Nephron progenitor cell (in vitro differentiated cells): ENCODE measurements at regions not wholly inside any gene's neighbourhood (a gene's known extent, or its start where the extent isn't known, plus 50 kb on each side); places are given as distances from the start of the nearest gene placed in this dataset.

ENCODE experiments used
- DNase-seq: peaks from one replicate; pipeline ENCODE4 v3.0.0; 2021
- H3K27ac Mint-ChIP-seq: 2 replicates; pipeline ENCODE4 v1.8.0; 2021; ENCODE audit warnings: mild to moderate bottlenecking, moderate library complexity, mixed read lengths
- H3K27me3 Mint-ChIP-seq: 2 replicates; pipeline ENCODE4 v1.8.0; 2021; ENCODE audit warnings: mild to moderate bottlenecking, low read depth, mixed read lengths; ENCODE audit not compliant: poor library complexity
- H3K36me3 Mint-ChIP-seq: 2 replicates; pipeline ENCODE4 v1.8.0; 2021; ENCODE audit warnings: low read depth, mixed read lengths
- H3K4me1 Mint-ChIP-seq: 2 replicates; pipeline ENCODE4 v1.8.0; 2021; ENCODE audit warnings: mixed read lengths
- H3K4me3 Mint-ChIP-seq: 2 replicates; pipeline ENCODE4 v1.8.0; 2021; ENCODE audit warnings: mild to moderate bottlenecking, moderate library complexity, mixed read lengths
- H3K9me3 Mint-ChIP-seq: 2 replicates; pipeline ENCODE4 v1.8.0; 2021; ENCODE audit warnings: mild to moderate bottlenecking, moderate library complexity, mixed read lengths
- TF ChIP-seq, protein P1 (sequence below): fragments of 200-600 bp; sonication (generic); IDR thresholded peaks from 2 replicates; pipeline ENCODE4 v1.5.0; 2021; ENCODE audit warnings: antibody characterized with exemption

- no peaks in the 10 kb centered on the region for H3K36me3 Mint-ChIP-seq
- no peak for DNase-seq
- peaks cover 30% of the 10 kb centered on the region for H3K4me1 Mint-ChIP-seq
- H3K9me3 Mint-ChIP-seq = peaks cover 3% of the 10 kb centered on the region
- TF ChIP-seq, protein P1, sequence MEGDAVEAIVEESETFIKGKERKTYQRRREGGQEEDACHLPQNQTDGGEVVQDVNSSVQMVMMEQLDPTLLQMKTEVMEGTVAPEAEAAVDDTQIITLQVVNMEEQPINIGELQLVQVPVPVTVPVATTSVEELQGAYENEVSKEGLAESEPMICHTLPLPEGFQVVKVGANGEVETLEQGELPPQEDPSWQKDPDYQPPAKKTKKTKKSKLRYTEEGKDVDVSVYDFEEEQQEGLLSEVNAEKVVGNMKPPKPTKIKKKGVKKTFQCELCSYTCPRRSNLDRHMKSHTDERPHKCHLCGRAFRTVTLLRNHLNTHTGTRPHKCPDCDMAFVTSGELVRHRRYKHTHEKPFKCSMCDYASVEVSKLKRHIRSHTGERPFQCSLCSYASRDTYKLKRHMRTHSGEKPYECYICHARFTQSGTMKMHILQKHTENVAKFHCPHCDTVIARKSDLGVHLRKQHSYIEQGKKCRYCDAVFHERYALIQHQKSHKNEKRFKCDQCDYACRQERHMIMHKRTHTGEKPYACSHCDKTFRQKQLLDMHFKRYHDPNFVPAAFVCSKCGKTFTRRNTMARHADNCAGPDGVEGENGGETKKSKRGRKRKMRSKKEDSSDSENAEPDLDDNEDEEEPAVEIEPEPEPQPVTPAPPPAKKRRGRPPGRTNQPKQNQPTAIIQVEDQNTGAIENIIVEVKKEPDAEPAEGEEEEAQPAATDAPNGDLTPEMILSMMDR = no peak
- H3K27ac Mint-ChIP-seq = no peak overlapping the region
- no peak overlapping the region for H3K4me3 Mint-ChIP-seq
- no peaks in the 10 kb centered on the region for H3K27me3 Mint-ChIP-seq
Observed at GRCh38 chr18:49731860-49732311, 81.4 kb downstream of the ACAA2 start.

GRCh38 chr18:49731421-49731841 lies 81.9 kb downstream of the ACAA2 start:
- no peaks in the 10 kb centered on the region for H3K27me3 Mint-ChIP-seq
- no peaks in the 10 kb centered on the region for H3K36me3 Mint-ChIP-seq
- DNase-seq = no peak
- H3K4me3 Mint-ChIP-seq = no peak overlapping the region
- peaks cover 3% of the 10 kb centered on the region for H3K9me3 Mint-ChIP-seq
- H3K27ac Mint-ChIP-seq = no peak overlapping the region
- TF ChIP-seq, protein P1 = no peak
- H3K4me1 Mint-ChIP-seq = peaks cover 30% of the 10 kb centered on the region

DNA sequence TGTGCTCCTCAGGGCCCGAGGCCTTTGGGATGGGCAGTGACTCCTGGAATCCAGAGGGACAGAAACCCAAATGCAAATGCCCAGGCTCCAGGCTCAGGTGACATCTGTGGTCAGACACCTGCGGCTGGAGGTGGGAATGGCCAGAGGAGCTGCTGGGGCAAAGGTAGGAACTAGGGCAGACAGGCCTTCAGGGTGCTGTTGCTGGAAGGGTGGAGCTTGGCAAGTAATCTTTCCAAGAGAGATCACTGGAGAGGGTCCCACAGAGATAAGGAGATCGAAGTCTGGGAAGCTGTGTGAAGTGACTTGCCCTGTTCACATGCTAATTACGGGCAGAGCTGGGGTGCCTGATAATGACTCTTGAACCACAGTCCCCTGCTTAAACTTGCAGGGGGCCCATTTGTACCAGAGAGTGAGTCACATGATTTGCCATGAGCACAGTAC lies 82.4 kb downstream of the ACAA2 start:
- Mint-ChIP-seq H3K36me3 (no peaks in the 10 kb centered on the region), H3K9me3 (peaks cover 3% of the 10 kb centered on the region), H3K27me3 (no peaks in the 10 kb centered on the region), H3K4me1 (peaks cover 35% of the 10 kb centered on the region), H3K27ac (no peak overlapping the region), H3K4me3 (no peak overlapping the region)
- DNase-seq = no peak
- TF ChIP-seq, protein P1 = no peak

DNA sequence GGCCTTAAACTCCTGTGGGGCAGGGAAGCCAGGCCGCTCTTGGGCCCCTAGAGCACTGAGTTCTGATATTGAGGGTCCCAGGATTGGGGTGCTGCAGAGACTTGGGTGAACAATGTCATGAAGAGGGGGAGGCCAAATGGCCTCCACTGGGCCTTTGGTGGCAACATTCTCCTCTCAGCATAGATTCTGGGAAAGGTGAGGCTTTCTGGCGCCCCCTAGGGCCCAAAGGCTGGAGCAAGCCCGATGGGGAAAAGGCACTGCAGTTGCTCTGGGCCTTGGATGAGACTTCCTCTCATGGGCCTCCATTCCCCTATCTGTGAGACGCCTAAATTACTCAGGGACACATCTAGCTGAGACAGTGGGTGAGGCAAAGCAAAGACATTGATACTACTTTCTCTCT lies 84.8 kb downstream of the ACAA2 start:
- H3K27ac Mint-ChIP-seq = no peak overlapping the region
- TF ChIP-seq, protein P1 = peak; percentile 50
- peaks cover 3% of the 10 kb centered on the region for H3K9me3 Mint-ChIP-seq
- DNase-seq = peak; percentile 53
- H3K4me3 Mint-ChIP-seq = no peak overlapping the region
- no peaks in the 10 kb centered on the region for H3K36me3 Mint-ChIP-seq
- no peaks in the 10 kb centered on the region for H3K27me3 Mint-ChIP-seq
- peaks cover 46% of the 10 kb centered on the region for H3K4me1 Mint-ChIP-seq

GRCh38 chr18:49727816-49728215 lies 85.5 kb downstream of the ACAA2 start:
- Mint-ChIP-seq H3K4me3 (no peak overlapping the region), H3K27me3 (no peaks in the 10 kb centered on the region), H3K9me3 (peaks cover 3% of the 10 kb centered on the region), H3K4me1 (peaks cover 47% of the 10 kb centered on the region), H3K36me3 (no peaks in the 10 kb centered on the region), H3K27ac (no peak overlapping the region)
- no peak for DNase-seq
- TF ChIP-seq, protein P1 = no peak

- H3K4me1 Mint-ChIP-seq = peaks cover 35% of the 10 kb centered on the region
- peaks cover 7% of the 10 kb centered on the region for H3K9me3 Mint-ChIP-seq
- H3K36me3 Mint-ChIP-seq = no peaks in the 10 kb centered on the region
- H3K4me3 Mint-ChIP-seq = no peak overlapping the region
- TF ChIP-seq, protein P1 = no peak
- no peak for DNase-seq
- H3K27ac Mint-ChIP-seq = peak overlapping the region; percentile 99
- no peaks in the 10 kb centered on the region for H3K27me3 Mint-ChIP-seq
Observed at GRCh38 chr18:49726675-49726963, 86.7 kb downstream of the ACAA2 start.
